GM19397 (cell line): ENCODE measurements at regions not wholly inside any gene's neighbourhood (a gene's known extent, or its start where the extent isn't known, plus 50 kb on each side); places are given as distances from the start of the nearest gene placed in this dataset.
"Not testable (repeated sequence)": the region's sequence is repeated elsewhere in the genome, so short reads cannot be mapped to it uniquely, and the experiment has no call there.

Source experiments
- ATAC-seq: cut with Tn5 transposase; IDR thresholded peaks from one replicate; pipeline ENCODE4 v1.9.1; 2021; ENCODE audit warnings: mild to moderate bottlenecking, moderate library complexity; ENCODE audit not compliant: unreplicated experiment

- ATAC-seq = no peak
Measured at GRCh38 chrX:122625239-122625638, 558.8 kb upstream of the GRIA3 start.

DNA sequence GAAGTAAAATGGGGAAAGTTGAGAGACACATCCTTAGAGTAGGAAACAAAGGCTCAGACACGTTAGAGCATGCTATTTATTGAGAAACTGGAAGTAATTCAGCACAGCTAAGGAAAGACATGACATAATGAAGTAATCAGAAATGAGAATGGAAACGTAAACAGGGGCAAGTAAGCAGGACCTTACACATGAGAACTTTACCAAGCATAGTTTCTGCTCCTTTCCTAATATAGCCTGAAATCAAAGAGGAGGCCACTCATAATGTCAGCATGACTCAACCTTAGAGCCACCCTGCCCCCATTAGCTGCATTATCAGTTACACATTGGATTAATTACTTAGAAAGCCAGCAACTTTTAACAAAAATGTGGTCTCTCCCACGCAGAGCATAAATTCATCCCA lies 558.3 kb upstream of the GRIA3 start:
- ATAC-seq = no peak

DNA sequence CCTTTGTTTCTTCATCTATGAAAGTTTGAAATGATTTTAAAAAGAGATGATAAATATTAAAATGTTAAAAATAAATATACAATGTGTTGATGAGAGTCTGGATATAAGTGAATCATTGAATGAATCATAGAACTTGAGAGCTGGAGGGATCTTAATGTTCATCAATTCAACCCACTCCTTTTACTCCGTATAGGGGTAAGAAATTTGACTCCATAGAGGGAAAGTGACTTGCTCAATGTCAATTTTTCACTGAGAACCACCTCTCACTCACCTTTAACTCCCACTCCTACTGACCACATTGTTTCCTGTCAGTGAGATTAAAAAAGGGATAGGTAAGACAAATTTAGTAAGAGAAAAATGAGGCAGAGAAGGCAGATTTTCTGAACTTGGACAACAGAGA lies 557.2 kb upstream of the GRIA3 start:
- no peak for ATAC-seq

- no peak for ATAC-seq
Measured at GRCh38 chrX:122641136-122641535, 542.9 kb upstream of the GRIA3 start.

GRCh38 chrX:122641826-122642225 lies 542.3 kb upstream of the GRIA3 start:
- no peak for ATAC-seq

GRCh38 chrX:122655256-122655655 lies 528.8 kb upstream of the GRIA3 start:
- not testable (repeated sequence) for ATAC-seq

DNA sequence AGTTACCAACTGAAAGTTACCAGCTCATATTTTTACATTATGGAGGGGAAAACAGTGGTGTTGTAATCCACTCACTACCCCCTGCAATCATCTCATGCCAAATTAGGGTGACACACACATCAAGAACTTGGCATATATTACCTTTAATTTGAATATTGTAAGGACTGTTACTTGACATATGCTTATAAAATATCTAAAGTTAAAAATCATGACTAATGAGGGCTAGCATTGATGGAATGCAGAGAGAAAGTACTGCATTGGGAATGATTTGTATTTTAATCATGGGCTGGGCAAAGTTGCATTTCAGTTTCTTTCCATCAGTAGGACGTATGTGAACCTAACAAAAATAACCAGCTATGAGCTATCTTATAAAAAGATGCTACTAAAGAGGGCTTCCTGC lies 517.5 kb upstream of the GRIA3 start:
- ATAC-seq = no peak

- ATAC-seq = no peak
Measured at GRCh38 chrX:122667667-122668066, 516.4 kb upstream of the GRIA3 start.

- no peak for ATAC-seq
Measured at GRCh38 chrX:122703762-122704161, 480.3 kb upstream of the GRIA3 start.

- ATAC-seq = no peak
Measured at GRCh38 chrX:122739770-122740169, 444.3 kb upstream of the GRIA3 start.

DNA sequence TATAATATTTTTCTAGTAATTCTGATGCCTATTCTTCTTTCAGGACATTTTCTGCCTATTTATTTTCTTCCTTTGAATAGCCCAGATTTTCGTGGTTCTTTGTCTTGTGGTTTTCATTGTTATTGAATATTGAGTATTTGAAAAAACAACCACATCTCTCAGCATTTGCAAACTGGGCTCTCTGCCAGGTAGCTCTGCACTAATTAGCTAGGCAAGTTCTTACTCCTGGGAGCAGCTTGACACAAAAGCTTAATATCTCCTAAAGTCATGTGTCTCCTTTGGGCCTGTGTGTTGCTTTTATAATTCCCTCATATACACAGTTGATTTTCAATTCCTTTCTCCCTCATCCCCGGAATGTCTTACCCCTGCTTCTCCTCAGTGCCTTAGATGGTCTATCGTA lies 413.5 kb upstream of the GRIA3 start:
- ATAC-seq = no peak

DNA sequence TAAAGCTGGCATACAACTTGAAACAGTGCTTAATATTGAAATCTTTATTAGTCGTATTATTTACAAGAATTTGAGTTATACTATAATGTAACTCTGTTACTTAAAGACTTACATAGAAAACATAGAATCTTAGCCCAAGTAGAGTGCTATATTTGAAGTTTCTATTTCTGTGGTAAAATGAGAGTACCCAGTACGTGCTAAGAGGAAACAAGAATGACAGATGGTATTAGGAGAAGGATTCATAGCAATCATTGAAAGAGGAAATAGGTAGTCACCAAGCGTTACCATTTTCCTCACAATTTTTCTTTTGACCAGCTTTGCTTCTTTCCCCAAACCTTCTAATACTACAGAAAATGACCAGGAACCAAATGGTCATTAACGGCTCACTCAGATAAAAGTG lies 412.1 kb upstream of the GRIA3 start:
- no peak for ATAC-seq

- ATAC-seq = no peak
Measured at GRCh38 chrX:122777766-122778165, 406.3 kb upstream of the GRIA3 start.

- ATAC-seq = no peak
Measured at GRCh38 chrX:122783918-122784317, 400.2 kb upstream of the GRIA3 start.

- no peak for ATAC-seq
Measured at GRCh38 chrX:122787231-122787630, 396.8 kb upstream of the GRIA3 start.

DNA sequence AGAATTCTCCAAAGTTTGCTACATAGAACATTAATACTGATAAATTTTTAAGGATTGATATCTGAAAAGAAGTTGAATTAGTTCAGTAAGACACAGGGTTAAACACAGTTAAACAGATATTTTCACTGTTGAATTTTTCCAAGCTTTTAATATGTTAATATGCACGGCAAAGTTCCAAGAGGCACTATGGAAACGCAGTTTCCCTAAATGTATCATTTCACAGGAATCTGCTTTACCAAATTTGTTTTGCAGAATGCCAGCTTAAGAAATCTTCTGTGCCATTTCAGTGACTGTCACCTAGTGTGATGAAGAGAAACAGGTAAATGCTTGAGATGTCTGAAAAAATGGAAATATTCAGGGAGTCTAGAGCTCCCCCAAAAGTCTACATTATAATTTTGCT lies 395.9 kb upstream of the GRIA3 start:
- no peak for ATAC-seq

DNA sequence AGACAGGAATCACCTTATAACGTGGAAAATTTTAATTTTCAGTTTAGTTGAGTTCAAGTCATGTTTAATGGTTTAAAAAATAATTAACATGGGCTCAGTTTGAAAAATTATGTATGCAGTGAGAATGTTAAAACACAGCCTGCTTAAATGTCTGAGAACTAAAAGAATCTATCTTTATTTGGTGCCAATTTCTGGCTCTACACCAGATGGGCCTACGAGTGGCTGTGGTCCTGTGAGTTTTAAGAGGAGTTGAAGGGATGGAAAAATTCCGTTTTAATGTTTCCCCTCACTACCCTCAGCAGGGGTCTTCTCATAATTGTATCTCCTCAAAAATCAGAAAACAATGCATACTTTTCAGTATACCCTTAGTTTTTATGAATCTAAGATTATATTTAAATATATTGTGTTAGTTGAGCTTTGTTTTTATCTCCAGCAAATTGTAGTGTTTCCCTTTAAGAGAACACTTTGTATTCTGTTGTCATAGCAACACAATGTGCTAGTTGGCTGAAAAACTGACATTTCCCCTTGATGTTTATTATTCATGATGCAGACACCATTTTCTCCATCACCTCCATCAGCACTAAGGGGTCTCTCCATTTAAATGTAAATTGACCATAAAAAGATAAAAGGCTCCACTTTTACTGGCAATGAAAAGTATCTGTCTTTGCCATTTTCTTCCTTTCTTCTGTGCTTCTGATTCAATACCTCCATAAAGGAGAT lies 393.5 kb upstream of the GRIA3 start:
- ATAC-seq = no peak

DNA sequence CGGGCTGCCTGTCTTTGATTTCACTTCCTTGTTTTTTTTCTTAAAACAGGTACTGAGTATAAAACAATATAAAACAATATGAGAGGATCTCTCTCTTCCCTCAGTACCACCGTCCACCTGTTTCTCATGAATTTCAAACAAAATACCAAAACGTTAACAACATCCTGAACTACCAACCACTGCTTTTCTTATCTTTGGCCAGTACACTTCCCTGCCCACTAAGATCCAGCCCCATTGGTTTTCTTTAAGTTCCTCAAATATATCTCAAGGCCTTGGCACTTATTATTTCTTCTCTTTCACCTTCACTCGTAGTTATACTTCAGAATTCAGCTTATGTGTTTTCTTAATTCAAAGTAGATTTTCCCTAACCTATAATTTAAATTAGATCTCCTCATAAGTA lies 370.2 kb upstream of the GRIA3 start:
- no peak for ATAC-seq

DNA sequence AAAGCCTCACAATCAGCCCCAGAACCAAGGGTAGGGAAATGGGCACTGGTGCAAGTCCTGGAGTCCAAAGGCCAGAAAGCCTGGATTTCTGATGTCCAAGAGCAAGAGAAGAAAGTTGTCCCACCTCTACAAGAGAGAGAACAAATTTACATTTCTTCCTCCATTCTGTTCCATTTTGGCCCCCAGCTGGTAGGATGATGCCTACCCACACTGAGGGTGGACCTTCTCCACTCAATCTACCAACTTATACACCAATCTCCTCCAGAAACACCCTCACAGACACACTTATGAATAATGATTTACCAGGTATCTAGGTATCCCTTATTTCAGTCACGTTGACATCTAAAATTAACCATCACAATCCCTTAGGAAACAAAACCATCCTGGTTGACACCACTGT lies 367.8 kb upstream of the GRIA3 start:
- ATAC-seq = no peak

DNA sequence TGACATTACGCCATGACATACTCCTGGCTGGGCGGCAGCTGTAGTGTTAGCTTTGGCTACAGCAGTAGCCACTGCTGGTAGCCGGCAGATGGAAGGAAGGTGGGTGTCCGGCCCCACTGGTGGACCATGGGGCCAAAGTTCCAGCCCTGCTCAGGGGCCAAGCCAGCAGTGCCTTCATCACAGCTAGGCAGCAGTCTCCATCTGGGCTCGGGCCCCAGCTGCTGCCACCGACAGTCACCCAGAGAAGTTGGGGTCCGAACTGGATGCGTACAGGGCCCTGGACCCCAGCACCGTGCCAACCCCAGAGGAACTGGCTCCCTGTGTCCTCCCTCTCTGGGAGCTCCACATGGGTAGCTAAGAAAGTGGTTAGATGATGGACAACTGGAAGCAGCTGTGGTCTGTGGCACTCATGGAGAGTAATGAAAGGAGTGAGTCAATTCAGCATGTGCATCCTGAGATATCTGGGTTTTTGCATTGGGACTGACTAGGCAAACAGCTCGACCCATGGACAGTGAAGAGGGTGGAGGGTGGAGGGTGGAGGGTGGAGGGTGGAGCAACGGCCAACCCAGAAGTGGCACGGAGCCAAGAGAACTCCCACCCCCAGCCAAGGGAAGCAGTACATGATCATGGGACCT lies 366.6 kb upstream of the GRIA3 start:
- no peak for ATAC-seq

DNA sequence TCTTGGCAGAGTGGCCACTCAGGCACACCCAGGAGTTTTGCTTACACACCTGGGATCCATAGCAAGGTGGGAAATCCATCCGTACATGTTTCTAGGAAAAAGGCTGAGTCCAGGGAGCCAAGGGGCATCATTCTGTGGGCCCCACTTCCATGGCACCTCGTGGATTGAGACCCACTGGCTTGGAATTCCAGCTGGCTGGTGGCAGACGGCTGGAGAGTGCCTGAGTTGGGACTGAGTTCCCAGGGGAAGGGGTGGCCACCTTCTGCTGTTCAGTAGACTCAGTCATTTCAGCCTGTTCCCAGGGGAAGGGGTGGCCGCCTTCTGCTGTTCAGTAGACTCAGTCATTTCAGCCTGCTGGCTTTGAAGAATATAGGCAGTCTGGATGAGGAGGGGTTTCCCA lies 366.0 kb upstream of the GRIA3 start:
- no peak for ATAC-seq

- no peak for ATAC-seq
Measured at GRCh38 chrX:122833230-122833629, 350.8 kb upstream of the GRIA3 start.

DNA sequence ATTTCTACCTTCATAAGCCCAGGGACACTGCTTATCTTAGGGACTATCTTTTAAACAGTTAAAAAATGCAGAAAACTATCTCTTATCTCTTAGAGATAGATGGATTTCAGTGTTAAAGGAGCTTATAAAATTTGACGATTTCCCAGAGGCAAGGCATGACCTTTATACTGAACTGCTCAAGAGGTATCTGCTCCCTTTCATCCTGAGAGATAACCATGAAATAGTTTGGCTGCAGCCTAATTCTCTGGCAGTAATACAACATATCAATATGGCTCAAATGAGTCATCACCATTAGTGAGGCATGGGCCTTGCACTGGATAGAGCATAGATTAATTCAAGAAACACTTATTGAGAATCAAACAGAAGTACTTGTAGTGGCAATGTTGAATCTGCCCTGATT lies 348.2 kb upstream of the GRIA3 start:
- ATAC-seq = no peak
